PC-9 (cell line): ENCODE measurements at regions not wholly inside any gene's neighbourhood (a gene's known extent, or its start where the extent isn't known, plus 50 kb on each side); places are given as distances from the start of the nearest gene placed in this dataset.

Experiments
- EZH2 ChIP-seq: fragments of 200-600 bp; sonication (generic); IDR thresholded peaks from 2 replicates; pipeline ENCODE4 v1.8.0; 2017; ENCODE audit warnings: antibody characterized with exemption, low read depth
- TF ChIP-seq, protein P1 (sequence below): fragments of 200-600 bp; sonication (generic); conservative IDR thresholded peaks from 2 replicates; pipeline ENCODE4 v1.6.1; 2017; ENCODE audit warnings: mixed run types, antibody characterized with exemption, mild to moderate bottlenecking, moderate library complexity

DNA sequence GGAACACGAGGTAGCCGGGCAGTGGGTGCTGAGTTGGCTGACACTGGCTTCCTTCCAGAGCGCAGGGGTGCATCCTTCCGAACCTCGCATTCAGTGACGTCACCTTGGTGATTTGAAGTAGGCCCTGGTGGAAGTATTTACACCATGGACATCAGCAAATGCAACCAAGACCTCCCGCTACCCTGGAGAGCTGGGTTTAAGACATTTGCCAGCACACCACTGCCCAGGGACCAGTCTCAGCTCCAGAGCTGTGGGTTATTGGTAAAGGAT lies 106.4 kb upstream of the GPR26 start:
- TF ChIP-seq, protein P1, sequence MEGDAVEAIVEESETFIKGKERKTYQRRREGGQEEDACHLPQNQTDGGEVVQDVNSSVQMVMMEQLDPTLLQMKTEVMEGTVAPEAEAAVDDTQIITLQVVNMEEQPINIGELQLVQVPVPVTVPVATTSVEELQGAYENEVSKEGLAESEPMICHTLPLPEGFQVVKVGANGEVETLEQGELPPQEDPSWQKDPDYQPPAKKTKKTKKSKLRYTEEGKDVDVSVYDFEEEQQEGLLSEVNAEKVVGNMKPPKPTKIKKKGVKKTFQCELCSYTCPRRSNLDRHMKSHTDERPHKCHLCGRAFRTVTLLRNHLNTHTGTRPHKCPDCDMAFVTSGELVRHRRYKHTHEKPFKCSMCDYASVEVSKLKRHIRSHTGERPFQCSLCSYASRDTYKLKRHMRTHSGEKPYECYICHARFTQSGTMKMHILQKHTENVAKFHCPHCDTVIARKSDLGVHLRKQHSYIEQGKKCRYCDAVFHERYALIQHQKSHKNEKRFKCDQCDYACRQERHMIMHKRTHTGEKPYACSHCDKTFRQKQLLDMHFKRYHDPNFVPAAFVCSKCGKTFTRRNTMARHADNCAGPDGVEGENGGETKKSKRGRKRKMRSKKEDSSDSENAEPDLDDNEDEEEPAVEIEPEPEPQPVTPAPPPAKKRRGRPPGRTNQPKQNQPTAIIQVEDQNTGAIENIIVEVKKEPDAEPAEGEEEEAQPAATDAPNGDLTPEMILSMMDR, result no peak
- TF ChIP-seq EZH2, result no peak
